T-helper 1 cell (primary cell): ENCODE measurements at regions not wholly inside any gene's neighbourhood (a gene's known extent, or its start where the extent isn't known, plus 50 kb on each side); places are given as distances from the start of the nearest gene placed in this dataset.

ENCODE experiments used
- DNase-seq, 5 donors: peaks; one replicate each; pipeline ENCODE4 v3.0.0-alpha.2; 2012 to 2020

DNA sequence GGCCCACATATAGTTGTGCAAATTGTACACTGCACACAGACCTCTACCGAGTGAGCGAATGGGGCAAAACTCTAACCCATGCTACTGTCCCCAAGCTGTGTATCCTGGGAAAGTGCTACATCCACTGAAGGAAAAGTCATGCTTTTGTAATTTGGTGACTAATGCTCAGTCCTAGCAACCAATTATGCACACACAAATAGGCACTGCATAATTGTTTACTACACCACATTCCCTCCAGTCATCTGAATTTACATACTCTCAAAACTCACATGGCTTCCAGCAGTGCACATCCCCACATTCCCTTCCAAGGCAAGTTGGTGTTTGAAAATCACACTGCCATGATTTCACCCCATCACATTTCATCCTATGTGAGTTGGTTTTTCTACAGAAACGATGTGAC lies 125.9 kb upstream of the OSMR start:
- no peak for DNase-seq

GRCh38 chr5:38720554-38721361 lies 125.1 kb upstream of the OSMR start:
- no peak for DNase-seq

DNA sequence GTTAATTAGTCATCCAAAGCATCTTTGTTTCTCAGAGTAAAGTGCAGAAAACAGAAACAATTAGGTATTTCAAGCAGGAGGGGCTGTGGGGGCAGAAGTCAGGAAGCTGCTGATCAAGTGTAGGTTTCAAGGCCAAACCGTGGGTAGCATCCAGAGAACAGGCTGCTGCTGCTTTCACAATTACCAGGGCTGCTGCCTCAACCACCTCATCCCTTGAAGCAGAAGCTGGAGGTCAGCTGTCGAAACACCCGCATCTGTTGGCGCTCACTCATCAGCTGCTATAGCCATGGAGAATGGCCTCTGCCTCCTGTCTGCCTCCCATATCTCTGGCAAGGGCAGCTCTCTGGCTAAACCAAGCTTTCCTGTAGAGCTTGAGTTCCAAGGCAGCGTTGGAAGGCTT lies 122.9 kb upstream of the OSMR start:
- DNase-seq, result peak in 1 of 5 donors; percentile 51

DNA sequence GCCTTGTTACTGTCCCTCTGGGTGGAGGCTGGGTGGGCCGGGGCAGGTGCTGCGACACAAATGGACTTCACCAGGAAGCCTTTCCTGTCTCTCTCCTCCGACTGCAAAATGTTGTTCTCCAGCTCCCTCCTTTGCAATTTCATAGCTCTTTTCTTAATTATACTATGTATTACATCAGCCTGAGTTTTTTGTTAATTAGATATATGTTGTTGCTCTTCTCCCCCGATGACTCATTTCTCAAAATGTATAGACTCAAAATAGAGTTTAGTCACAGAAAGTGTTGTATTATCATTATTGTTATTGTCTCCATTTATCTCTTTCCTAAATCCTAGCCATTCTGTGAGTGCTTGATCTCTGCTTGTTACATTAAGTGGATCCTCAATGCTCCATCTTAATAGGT lies 122.4 kb upstream of the OSMR start:
- DNase-seq, result peak in 1 of 5 donors; percentile 14

DNA sequence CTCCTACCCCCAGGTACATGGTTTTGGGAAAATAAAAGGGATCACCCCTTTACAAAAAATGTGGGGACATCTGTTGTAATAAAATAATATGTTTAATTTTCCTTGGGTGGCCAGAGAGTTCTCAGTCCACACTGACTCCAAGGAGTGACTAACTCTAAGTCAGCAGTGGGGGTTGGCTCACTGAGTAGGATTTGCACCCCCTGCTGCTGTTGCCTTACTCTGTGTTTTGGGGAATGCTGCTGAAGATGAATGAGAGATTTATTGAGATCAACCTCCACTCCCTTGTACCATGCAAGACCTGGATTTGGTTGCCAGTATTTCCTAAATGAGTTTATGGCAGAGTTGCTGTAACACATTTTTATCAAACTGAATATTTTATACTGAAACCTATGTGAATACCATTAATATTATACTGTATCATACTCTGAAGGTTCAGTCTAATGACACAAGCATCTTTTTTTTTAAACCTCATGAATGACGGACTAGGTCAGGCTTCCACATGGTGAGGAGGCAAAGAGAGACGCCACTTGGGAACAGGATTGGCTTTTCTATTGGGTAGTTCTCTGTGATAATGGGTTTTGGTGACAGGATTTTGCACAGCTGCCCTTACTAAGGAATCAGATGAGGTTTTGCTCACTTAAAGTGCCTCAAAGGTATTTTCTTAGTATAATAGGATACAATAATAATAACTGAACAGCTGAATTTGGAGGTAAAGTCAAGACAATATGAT lies 121.3 kb upstream of the OSMR start:
- no peak for DNase-seq

- DNase-seq, result no peak
Measured at GRCh38 chr5:38725371-38725865, 120.4 kb upstream of the OSMR start.

DNA sequence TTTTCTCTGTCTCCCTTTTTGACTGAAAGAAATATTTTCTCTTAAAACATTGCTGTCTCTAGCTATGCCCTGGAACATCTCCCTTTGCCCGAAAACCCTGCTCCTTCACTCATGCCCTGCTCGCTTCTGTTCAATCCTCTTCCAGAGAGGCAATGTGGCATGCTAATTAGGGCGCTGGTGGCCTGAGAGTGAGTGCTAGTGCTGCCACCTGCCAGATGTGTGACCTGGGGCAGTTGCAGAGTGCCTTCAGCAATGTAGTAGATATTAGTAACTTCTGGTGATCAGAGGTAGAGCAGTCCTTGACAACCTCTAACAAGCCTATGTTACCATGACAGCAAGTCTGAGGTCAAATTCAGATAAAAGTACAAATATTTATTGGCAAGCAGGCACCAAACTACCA lies 119.5 kb upstream of the OSMR start:
- no peak for DNase-seq

DNA sequence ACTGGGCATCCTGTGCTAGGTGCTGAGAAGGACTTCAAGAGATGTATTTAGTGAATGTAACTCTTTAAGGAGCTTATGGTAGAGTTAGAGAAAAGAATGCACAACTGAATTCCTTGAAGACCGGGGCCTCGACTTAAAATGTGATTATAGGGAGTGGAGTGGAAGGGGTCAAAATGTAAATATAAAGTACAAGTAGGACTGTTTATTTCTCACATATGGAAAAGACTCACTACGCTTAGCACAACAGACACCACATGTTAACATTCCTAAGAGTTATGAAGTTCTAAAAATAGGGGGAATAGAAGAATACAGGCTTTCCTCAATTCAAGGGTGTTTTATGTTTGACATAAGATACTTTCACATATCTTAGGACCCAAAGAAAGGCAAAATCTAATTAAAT lies 117.8 kb upstream of the OSMR start:
- DNase-seq, result no peak

DNA sequence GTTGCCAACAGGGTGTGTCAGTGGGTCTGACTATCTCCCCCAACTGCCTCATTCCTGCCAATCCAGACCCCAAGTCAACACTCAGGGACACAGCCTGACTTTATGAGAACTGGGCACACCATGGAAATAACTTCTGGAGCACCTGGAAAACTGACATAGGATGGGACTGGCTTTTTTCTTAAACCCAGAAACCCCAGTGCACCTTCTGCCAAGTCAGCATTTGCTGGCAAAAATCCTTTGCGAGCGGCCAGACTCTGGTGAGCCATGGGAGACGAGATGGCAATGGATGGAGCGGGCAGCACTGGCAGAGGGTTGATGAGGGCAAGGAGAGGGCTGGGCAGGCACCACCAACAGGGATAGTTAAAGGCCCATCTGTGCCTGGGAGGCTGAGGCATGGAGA lies 114.4 kb upstream of the OSMR start:
- no peak for DNase-seq

DNA sequence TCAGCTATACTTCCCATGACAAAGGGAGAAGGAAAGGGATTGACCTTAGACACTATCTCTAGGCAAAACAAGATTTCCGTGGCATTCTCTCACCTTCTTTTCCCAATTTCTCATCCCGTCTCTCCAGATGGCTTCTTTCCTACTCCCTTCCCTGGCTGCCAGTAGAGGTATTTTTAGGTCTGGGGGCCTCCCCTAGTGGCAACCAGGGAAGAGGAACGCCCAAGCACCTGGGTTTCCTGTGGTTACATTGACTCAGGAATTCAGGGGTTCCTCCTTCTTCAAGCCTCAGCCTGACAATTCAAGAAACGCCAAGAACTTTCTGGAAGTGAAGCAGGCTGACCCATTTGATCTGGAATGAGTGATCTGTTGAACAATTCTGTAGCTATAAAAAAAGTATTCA lies 111.5 kb upstream of the OSMR start:
- DNase-seq, result no peak

DNA sequence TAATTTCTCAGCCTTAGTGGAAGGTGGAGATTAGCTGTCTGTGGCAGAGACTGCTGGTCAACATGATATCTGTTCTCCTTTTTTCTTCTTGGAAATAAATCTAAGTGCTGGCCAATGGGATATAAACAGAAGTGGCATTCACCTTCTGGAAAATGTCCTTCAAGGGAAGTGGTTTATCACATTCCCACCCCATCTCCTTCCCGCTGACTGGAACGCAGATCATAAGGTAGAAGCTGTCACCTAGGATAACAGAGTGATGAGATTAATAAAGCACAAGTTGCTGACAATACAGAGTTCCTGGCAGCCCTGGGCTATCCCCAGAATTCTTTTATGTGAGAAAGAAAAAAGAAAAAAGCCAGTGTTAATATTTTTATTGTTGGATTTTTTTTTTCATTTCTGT lies 109.7 kb upstream of the OSMR start:
- DNase-seq, result no peak

- DNase-seq, result no peak
Measured at GRCh38 chr5:38737976-38738375, 107.8 kb upstream of the OSMR start.

- DNase-seq, result no peak
Measured at GRCh38 chr5:38739011-38739704, 106.7 kb upstream of the OSMR start.

DNA sequence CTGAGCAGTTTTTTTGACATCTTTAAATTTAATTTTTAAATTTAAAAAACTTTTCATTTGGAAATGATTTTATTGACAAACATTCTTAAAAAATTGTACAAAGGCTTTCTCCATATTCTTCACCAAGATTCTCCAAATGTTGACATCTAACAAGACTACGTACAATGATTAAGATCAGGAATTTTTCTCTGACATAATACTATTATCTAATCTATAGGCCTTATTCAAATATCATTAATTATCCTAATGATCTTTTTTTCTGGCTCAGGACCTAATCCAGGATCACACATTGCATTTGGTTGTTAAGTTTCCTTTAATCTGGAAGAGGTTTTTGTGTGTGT lies 106.1 kb upstream of the OSMR start:
- no peak for DNase-seq

DNA sequence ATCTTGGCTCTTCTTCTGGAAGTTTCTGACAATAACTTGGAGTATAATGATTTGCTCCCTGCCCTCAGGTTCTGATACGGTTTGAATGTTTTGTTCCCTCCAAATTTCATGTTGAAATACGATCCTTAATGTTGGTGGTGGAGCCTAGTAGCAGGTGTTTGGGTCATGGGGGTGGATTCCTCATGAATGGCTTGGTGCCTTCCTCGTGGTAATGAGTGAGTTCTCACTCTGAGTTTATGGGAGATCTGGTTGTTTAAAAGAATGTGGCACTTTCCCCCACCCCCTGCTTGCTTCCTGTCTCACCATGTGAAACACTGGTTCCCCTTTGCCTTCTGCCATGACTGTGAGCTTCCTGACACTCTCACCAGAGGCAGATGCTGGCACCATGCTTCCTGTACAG lies 103.0 kb upstream of the OSMR start:
- DNase-seq, result no peak

DNA sequence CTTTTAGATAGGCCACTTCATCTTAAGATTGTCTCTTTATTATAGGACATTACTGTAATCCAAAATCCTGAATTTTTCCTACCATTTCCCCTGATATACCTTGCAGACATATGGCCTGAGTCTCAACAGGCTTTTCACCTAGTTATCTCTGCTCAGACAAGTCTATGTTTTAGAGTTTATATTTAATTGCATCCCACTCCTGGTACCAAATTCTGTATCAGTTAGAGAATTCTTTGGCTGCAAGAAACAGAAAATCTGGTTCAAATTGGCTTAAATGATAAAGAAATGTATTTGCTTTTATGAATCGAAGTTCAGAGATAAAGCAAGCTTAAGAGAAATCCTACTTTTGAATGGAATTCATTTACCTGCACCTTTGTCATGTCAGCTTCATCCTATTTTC lies 102.2 kb upstream of the OSMR start:
- DNase-seq, result no peak

- DNase-seq, result no peak
Measured at GRCh38 chr5:38745836-38746732, 99.7 kb upstream of the OSMR start.

GRCh38 chr5:38749861-38750260 lies 96.0 kb upstream of the OSMR start:
- DNase-seq, result no peak

- DNase-seq, result no peak
Measured at GRCh38 chr5:38751103-38751502, 94.7 kb upstream of the OSMR start.

DNA sequence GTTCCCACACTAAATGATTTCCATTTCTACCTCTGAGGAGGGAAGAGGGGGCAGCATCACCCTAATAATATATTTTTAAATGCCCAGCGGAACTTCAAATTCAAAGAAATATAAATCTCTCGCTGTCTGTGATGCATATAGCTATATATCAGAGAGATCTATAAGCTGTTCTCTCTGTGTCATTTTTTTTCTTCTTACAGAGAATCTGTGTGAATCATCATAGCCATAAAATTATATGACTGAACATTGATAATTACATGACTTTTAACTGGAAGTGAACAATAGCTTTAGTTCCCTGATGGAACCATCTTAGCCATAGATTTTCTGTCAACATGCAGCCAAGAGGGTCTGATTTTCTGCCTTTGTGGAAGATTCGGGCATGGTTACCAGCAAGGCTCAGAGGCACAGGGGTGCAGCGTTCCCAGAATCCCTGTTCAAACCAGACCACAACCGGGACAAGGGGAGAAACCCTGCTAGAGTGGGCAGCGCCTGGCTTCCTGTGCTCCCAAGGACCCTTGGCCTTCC lies 93.7 kb upstream of the OSMR start:
- DNase-seq, result no peak

- no peak for DNase-seq
Measured at GRCh38 chr5:38752622-38753021, 93.2 kb upstream of the OSMR start.

GRCh38 chr5:38753141-38753540 lies 92.7 kb upstream of the OSMR start:
- DNase-seq, result no peak
